ENCODE measurements at regions not wholly inside any gene's neighbourhood (a gene's known extent, or its start where the extent isn't known, plus 50 kb on each side); places are given as distances from the start of the nearest gene placed in this dataset.

DNA sequence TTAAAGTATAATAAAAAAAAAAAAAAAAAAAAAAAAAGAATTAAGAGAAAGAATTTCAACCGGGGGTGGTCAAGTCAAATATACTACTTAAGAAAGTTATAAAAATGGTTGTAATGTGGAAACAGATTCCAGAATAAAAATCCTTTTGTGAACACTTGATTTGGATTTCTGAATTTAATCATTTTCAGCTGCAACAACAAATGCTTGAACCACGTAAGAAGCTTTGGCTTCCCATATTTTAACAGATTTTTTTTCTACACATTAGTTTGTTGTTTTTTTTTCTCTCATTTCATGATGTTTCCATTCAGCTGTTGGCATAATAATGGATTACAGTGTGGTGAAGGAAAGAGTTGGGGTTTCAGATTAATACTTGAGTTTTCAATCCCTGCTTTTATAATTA, 137.3 kb upstream of the AGR3 start:
- no peak for DNase-seq (ENCODE audit: low read depth in 2 of 2)

DNA sequence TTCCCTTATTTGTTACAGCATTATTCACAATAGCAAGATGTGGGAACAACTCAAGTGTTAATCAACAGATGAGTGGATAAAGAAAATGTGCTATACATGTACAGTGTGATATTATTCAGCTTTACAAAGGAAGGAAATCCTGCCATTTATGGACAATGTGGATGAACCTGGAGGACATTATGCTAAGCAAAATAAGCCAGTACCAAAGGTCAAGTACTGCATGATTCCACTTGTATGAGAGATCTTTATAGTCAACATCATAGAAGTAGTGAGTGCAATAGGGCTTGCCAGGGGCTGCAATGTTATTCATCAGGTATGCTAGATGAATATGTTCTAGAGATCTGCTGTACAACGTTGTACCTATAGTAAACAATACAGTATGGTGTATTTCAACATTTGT, 138.5 kb upstream of the AGR3 start:
- no peak for DNase-seq (ENCODE audit: low read depth in 2 of 2)

DNA sequence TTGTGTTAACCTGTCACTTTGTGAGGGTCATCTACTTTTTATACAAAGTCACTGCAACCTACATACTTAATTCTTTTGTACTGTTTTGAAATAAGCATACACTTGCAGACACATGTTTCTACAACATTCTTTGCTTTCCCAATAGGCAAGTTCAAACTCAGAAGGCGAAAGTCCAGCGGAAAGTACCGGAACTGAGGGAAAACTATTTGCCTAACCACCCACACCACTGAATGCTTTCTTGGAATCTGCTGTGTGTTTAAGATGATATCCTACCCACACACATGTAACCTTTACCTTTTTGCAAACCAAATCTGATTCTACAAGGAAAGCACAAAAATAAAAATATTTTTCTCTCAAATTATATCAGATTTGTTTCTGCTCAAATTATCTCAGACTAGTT, 139.4 kb upstream of the AGR3 start:
- DNase-seq (ENCODE audit: low read depth in 2 of 2) = no peak

DNA sequence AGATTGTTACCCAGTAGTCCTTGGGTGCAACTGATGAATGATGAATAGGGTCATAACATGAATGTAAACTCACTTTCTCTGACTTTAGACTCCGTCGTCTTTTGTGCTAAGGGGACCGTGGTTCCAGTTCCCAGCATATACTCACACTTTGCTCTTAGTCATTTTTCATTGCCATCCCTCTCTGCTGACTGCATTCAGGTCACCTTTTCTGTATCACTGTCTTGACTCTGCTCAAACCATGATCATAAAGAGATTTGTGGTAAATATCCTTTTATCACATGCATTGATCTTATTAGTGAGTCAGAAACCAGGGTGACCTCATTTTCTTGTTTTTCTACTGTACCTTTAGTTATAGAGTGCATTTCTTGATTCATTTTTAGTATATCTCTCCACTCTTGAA, 141.1 kb upstream of the AGR3 start:
- no peak for DNase-seq (ENCODE audit: low read depth in 2 of 2)

DNA sequence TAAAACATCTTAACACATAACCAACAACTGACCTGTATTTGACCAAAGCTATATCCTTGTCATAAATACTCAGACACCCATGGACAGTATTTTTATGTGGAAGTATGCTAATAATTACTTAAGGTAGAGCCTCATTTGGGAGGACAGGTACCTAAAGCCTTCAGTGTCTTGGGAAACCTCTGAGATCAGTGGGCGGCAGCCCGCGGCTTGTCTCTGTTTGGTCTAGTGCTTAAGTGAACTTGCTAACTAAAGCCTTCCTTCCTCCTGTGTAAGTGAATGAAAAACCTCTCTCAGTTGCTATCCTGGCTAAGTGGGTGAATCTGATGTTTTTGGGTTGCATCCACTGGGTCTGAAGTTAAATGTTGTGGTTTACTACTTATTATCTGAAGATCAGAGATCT, 144.5 kb upstream of the AGR3 start:
- DNase-seq (ENCODE audit: low read depth in 2 of 2) = no peak

DNA sequence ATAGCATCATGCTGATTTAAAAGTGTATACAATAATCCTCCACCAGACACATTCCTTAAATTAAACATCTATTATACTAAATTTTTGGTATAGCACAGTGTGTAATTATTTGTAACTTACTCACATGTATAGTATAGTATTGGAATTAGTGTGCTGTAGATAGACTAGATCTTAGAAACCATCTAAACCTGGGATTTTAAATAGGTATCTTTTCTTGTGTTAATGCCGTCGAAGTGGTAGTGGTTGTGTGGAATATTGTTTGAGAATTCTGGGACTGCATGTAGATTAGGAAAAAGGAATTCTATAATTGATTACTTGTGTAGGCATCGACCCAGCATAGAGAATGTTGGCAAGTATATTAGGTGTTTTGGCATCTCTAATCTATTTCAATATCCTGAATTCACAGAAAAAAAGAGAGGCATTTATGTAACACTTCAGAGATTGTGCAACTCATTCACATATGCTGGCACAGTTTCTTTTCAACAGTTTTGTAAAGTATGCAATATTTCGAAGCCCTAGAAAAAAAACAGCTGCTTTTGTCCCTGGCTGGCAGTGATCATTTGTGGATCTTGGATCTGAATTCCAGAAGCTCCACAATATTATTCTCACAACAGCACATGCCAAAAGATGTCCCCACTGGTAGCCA, 145.5 kb upstream of the AGR3 start:
- DNase-seq (ENCODE audit: low read depth in 2 of 2) = no peak

DNA sequence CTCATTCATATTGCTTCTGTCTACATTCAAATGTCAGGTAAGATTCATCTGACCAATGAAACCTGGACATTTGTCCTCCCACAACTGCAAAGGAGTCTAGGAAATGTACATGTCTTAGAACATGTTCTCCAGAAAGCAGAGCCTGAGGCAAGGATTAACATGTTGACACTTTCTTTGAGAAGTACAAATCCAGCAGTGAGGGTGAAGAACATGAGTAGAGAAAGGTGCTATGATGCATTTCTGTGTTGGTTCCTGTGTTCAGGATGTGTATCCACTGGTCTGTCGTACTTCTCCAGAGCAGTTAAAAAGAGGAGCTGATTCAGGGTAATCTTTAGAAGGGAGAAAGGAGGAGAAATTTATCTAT, 146.0 kb upstream of the AGR3 start:
- no peak for DNase-seq (ENCODE audit: low read depth in 2 of 2)

DNA sequence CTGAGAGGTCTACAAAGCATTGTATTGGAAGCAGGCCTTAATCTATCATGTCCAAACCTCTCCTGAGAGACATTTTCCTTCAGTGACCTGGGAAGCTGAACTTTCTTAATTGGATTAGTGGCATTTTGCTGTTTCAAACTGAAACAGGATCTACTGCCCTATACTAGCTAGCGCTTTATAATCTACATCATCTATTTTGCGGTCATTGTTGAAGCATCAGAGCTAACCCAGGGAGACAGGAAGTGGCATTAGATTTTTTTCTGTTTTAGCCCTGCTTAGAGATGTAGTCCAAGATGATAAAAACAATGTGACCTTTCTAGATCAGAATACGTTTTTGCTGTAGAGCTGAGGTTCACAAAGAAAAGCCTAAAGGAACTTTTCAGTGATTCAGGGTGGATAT, 147.4 kb upstream of the AGR3 start:
- no peak for DNase-seq (ENCODE audit: low read depth in 2 of 2)

DNA sequence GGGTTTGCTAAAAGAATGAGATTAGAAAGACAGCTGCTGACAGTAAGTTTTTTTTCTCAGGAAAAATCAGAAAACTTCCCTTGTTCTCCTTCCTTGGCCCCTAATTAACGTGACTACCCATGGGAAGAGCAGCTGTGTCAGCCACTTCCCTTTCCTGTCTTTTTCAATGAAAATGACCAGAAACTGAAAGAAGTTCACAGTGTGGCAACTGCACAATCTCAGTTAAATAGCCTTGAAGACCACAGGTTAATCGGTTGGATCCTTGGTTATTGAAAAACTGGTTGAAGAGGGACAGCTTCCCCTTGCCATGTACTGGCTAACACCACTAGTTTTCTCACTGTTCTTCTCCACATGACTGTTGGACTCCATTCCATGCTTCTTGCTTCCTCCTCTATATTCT, 148.8 kb upstream of the AGR3 start:
- no peak for DNase-seq (ENCODE audit: low read depth in 2 of 2)

DNA sequence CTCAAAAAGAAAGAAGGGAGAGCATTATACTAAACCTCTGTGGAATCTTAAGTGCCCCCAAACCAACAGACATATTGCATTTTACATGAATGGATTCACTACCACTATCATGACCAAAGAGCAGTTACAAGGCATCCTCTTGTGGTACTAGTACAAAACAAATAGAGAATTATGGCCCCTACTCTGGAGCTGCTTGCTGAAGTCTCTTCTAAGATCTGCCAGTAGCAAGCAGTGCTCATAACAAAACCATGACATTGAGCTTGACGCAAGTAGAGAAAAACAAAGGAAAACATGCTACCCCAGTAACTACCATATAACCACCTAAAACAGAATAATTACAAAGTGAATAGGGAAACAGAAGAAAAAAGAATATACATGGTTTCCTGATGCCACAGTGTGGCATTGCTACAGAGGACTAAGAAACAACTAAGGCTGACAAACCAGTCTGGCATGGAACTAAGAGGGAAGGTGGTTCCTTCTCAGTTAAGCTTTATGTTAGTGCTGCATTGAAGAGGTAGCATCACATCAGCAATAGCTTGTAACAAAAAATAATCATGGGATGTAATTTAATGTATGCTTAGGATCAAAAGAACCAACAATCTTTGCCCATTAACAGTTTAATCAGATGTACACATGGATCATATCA, 150.2 kb upstream of the AGR3 start:
- DNase-seq (ENCODE audit: low read depth in 2 of 2) = no peak

DNA sequence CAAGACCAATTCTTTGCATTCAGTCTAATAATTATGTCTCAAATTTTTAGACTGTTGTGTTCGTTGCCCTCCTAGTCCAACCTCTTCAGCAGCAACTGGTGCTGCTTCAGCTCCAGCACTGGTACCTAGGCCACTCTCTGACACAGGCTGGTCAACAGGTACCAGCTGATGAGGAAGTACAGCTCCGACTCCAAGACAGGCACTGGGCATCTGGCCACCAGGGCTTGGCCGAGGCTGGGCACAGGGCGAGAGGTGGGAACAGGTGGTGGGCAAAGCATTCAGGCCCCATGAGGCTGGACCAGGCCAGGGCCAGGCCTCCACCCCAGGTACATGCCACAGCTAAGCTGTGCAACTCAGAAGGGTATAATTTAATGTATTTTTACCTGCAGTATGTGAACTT, 151.5 kb upstream of the AGR3 start:
- DNase-seq (ENCODE audit: low read depth in 2 of 2) = no peak

DNA sequence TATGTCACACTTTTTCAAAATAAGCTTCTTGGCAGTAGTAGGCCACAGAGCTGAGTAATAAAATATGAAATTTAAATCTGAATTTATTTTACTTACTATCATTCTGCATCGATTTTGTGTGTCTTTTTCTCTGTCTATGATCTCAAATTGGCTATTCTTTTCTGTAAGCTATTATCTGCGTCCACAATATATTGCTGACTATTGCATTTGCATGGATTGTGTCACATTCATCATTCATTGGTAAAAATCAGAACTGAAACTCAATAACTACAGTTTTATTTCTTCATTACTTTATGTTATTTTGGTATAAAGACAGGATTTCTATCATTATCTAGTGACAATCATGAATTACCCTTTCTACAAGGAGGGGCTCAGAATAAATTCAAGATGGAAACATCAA, 154.8 kb upstream of the AGR3 start:
- DNase-seq (ENCODE audit: low read depth in 2 of 2) = no peak

DNA sequence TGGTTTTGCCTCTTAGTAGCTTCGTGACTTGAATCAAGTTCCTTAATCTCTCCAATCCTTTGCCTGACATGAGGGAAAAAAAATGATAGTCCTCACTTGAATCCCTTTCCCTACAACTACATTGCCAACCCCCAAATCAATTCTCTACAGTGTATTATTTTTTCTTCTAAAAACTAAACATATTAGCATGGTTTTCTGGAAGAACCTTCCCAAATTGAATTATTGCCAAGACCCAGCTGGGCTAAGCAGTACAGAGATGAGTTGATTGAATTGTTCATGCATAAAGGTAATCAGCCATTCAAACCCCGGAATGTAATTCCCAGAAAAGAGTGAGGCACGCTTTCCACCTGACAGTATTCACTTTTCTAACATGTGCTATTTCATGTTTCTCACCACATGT, 155.6 kb upstream of the AGR3 start:
- no peak for DNase-seq (ENCODE audit: low read depth in 2 of 2)

DNA sequence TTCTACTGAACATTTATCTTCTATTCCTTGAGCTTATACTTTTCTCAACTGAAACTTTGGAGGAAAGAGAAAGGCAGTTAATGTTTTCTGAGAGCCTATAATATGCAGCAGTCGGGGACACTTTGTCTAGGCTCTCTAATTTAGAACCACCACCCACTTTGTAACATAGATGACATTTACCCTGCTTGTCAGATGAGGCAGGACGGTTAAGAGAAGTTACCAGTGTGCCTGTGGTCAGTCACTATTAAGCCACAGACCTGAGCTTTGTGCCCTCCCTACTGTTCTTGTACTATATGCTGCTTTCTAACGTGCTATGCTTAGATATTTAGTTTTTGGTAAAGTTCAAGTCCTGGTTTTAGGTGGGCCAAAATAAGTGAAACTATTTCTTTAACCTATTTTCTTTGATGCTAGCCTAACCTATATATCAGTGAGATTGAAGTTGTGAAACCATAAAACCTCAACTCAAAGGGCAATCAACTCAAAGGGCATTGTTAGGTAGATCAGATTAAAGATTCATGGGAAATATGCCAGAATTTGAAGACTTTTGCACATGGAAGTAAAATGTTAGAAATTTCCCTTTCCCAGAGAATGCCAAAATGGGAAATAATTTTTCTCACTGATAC, 156.5 kb upstream of the AGR3 start:
- no peak for DNase-seq (ENCODE audit: low read depth in 2 of 2)

DNA sequence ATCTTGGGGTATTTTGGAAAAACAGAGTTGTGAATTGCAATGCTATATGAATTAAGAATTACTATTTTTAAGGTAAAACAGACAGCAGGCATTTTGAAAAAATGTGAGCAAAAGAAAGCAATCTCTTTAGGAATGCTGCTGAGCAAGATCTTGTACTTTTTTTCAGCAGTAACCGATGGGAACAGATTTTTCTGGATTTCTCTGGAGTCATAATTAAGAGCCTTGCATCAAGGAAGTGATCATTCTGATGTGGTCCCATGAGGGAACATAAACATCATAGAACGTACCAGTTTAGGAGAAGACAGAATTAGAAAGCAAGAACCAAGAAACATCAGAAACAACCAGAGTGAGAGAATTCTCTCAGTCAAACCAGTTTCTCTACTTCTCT, 157.0 kb upstream of the AGR3 start:
- no peak for DNase-seq (ENCODE audit: low read depth in 2 of 2)

DNA sequence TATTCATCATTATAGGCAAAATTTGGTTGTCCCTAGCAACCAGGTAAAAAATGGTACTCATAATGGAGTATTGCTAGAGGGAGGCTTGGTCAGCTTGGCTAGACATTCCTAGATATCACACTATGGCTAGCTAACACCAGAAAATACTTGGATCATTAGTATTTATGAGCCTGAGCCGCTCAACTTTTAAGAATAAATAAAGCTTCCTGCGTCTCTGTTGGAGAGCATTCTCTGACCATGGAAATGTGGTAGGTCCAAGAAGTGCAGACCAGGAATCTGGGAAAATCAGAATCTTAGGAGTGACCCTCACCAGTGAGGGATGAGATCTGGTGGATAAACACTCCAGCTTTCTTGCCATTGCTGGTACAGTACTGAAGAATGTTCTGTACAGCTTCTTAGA, 157.6 kb upstream of the AGR3 start:
- DNase-seq (ENCODE audit: low read depth in 2 of 2) = no peak

DNA sequence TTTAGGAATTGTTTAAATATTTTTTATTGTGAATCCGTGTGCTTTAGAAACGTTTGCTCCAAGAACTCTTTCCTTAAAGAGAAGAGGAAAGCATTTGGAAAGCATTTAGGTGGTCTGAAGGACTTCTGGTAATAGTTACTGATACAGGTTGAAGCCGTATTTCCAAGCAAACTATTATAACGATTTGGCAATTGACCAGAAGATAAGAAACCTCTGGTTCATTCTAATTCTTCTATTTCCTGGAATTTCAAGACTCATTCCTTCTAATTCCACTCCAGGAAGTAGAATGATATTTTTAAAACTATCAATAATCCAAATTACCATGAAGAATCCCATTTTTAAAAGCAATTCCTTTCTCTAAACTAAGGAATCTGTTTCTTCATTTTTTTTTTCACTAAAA, 158.9 kb upstream of the AGR3 start:
- no peak for DNase-seq (ENCODE audit: low read depth in 2 of 2)

DNA sequence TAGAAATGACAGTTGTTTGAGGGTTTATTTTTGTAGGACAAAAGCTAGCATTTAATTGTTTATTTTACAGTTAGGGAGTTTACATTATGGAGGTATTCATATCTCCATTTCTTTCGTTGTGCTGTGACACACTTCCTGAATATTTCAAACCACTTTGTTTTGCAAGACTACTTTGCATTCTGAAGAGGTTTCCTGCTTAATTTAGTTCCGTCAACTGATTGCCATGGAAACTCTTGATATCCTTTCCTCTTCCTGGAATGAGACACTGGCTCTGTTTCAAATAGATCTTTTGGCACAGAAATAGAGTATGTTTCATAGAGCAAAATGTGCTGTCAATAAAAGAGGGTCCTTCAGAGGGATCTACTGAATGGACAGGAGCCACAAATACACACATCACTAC, 159.5 kb upstream of the AGR3 start:
- DNase-seq (ENCODE audit: low read depth in 2 of 2) = no peak

DNA sequence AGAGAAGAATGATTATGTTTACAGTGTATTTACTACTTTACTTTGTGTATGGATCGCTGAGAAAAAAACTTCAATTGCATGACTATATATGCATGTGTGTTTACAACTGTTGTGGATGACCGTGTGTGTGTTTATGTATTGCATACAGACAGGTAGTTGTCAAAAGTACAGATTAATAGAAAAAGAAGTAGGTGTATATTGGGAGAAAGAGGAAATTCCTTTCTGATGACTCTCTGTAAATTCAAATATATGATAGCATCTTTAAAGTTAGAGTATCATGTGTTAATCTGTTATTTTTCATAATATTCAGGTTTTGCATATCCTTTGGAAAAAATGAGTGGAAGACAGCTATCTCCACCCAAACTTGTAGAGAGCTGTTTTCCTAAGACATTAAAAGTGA, 160.4 kb upstream of the AGR3 start:
- DNase-seq (ENCODE audit: low read depth in 2 of 2) = no peak

DNA sequence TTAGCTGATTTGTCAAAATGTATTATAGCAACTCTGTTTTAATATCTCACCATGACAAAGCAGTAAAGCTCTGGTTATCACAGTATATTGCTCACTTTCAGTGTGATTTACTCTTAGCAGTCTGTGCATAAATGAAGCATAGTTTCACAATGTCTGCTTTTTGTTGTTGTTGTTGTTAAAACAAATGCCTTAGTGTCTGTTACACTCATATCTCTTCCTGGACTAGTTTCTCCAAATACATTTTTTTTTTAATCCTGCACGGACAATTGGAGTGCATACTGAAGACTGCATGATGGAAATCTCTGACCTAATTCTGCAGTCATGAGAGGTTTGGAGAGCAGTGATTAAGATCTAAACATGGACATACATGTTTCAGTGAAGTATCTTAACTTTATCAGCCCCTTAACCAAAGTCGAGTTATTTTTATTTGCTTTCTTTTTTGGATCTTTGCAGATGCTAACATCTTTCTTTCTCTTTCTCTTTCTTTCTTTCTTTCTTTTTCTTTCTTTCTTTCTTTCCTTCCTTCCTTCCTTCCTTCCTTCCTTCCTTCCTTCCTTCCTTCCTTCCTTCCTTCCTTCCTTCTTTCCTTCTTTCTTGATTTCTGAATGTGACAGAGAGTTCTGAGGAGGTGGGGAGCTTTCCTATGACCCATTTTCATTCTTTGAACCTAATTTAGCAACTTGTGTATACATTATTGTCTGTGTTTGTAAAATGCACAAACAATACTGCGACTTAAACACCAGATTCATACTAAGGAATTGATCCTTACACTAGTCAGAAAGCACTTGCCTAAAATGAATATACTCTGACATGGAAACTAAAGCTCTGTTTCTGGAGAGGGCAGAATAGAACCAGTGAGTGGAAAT, 161.5 kb upstream of the AGR3 start:
- no peak for DNase-seq (ENCODE audit: low read depth in 2 of 2)

DNA sequence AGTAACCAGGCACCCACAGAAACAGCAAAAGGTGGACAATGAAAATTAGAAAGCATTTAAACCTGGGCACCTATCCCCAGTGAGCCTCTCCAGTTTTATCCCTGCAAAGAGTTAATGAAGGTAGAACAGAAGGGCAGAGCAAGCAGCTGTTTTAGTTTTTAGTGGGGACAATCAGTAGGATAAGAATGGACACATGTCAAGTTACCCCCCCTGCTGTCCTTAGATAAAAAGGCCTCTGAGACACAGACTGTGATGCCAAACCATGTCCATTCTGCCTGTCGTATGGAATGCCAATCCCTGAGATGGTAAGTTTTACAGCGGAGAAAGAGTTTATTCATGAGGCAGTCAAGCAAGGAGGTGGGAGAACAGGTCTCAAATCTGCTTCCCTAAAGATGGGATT, 162.6 kb upstream of the AGR3 start:
- DNase-seq (ENCODE audit: low read depth in 2 of 2) = no peak

DNA sequence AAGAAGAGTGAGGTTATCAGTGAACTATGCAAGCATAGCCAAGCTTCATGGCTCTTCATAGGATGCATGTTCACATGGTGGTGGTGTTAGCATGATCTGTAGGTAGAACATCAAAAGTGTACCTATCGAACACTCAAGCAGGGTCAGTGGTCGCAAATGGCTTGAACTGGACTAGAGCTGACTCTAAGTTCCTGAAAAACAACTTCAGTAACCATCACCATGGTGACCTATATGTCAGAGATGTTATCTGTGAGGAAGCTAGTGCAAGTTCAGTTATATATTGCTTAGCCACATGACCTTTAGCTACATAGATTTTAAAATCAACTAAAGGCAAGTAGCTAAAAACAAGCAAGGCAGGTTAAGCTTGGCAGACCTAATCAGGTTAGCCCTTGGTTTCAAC, 163.1 kb upstream of the AGR3 start:
- no peak for DNase-seq (ENCODE audit: low read depth in 2 of 2)

DNA sequence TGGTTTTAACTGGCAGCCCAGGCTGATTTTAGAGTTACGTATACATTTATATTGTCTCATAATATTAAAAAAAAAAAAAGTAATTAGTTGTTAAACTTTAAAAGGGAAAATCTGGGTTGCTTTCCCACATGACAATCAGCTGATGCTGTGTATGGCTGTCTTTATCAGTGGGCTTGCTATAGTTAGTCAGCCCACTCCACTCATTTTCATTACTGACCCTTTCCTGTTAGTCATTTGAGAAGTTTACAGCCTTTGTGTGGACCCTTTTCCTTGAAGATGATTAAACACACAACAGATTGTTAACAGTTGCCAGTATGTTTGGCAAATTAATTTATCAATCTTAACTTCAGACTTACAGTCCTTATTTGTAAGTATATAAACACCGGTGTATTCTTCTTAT, 164.5 kb upstream of the AGR3 start:
- DNase-seq (ENCODE audit: low read depth in 2 of 2) = no peak

Measured in stimulated activated CD8-positive, alpha-beta memory T cell treated with anti-CD3 and anti-CD28 coated beads, Interleukin-7, amount 100 ng/mL, for 1 hour (primary cell).